A673 (cell line): ENCODE measurements at regions not wholly inside any gene's neighbourhood (a gene's known extent, or its start where the extent isn't known, plus 50 kb on each side); places are given as distances from the start of the nearest gene placed in this dataset.

ENCODE experiments used
- BruUV-seq: library from RNA; stranded (reverse); fragments of 400-500 nt; replicated peaks from 2 replicates; lab custom pipeline; 2021; lab: Mats Ljungman, UMichigan
- CTCF ChIA-PET: fragments of 300-600 bp; sonication (Branson Sonifier 250); formaldehyde crosslinking; loops from one replicate; lab custom pipeline; 2022; ENCODE audit warnings: antibody characterized with exemption; lab: Charles Lee
- POLR2A ChIA-PET: fragments of 300-600 bp; sonication (Branson Sonifier 250); formaldehyde crosslinking; loops from one replicate; lab custom pipeline; 2022; ENCODE audit warnings: antibody characterized with exemption; ENCODE audit not compliant: low non-redundant PET; lab: Charles Lee
- DNase-seq: peaks from one replicate; pipeline ENCODE4 v3.0.0-alpha.2; 2015; ENCODE audit warnings: low spot score
- H3K27ac ChIP-seq: fragments of 200-600 bp; sonication (generic); 2 replicates; pipeline ENCODE4 v1.5.1; 2016; ENCODE audit warnings: mixed run types, low read depth, mild to moderate bottlenecking, mixed read lengths, antibody characterized with exemption, low read length; ENCODE audit not compliant: poor library complexity, severe bottlenecking
- H3K27me3 ChIP-seq: fragments of 200-600 bp; sonication (generic); replicated peaks from 2 replicates; pipeline ENCODE4 v1.6.1; 2017; ENCODE audit warnings: mixed run types, low read depth, mild to moderate bottlenecking, mixed read lengths, antibody characterized with exemption, low read length; ENCODE audit not compliant: insufficient read depth, poor library complexity
- H3K36me3 ChIP-seq: fragments of 200-600 bp; sonication (generic); 2 replicates; pipeline ENCODE4 v1.6.1; 2016; ENCODE audit warnings: mixed run types, mild to moderate bottlenecking, mixed read lengths, antibody characterized with exemption, low read length; ENCODE audit not compliant: insufficient read depth, poor library complexity, severe bottlenecking
- H3K4me1 ChIP-seq: fragments of 200-600 bp; sonication (generic); 2 replicates; pipeline ENCODE4 v1.6.1; 2017; ENCODE audit warnings: mixed run types, mild to moderate bottlenecking, mixed read lengths, antibody characterized with exemption, low read length; ENCODE audit not compliant: insufficient read depth, poor library complexity, severe bottlenecking
- H3K4me3 ChIP-seq: fragments of 200-600 bp; sonication (generic); 2 replicates; pipeline ENCODE4 v1.5.1; 2016; ENCODE audit warnings: low read depth, mixed run types, mild to moderate bottlenecking, mixed read lengths, low read length; ENCODE audit not compliant: poor library complexity, severe bottlenecking
- H3K9me3 ChIP-seq: fragments of 200-600 bp; sonication (generic); 2 replicates; pipeline ENCODE4 v1.6.1; 2016; ENCODE audit warnings: mixed run types, low read depth, mild to moderate bottlenecking, mixed read lengths, antibody characterized with exemption, low read length; ENCODE audit not compliant: poor library complexity, severe bottlenecking
- EZH2 ChIP-seq: fragments of 200-600 bp; sonication (generic); IDR thresholded peaks from 2 replicates; pipeline ENCODE4 v1.6.1; 2017; ENCODE audit warnings: borderline replicate concordance, low read depth, mild to moderate bottlenecking, mixed read lengths, antibody characterized with exemption, low read length; ENCODE audit not compliant: poor library complexity, severe bottlenecking
- intact Hi-C: fragments of 100-400 bp; cut with micrococcal nuclease; formaldehyde crosslinking; loops from one replicate; pipeline ENCODE4 v1.10.0; 2022; ENCODE audit not compliant: unreplicated experiment
- TF ChIP-seq, protein P1 (sequence below): fragments of 300-800, 200-600 bp; sonication (generic); conservative IDR thresholded peaks from 2 replicates; pipeline ENCODE4 v1.5.1; 2017; ENCODE audit warnings: low read depth, mild to moderate bottlenecking, antibody characterized with exemption, low read length, moderate library complexity, mixed read lengths

DNA sequence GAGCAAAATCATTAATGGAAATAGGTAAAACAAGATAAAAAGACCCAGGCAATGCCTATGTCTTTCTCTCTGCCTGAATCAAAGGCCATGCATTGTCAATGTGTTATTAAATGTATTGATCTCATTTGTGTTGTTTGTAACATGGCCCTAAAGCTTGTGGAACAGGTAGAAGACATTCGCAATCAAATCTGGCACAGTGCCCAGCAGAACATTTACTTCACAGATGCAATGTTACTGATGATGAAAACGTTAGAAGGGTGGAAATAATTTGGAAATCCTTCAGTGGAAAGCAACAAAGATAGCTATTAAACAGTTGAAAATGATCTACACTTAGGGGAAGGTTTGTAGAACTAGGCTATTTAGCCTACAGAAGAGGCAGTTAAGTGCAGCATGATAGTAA, 368.2 kb downstream of the EPHA4 start:
- CTCF ChIA-PET, result no interaction called here

DNA sequence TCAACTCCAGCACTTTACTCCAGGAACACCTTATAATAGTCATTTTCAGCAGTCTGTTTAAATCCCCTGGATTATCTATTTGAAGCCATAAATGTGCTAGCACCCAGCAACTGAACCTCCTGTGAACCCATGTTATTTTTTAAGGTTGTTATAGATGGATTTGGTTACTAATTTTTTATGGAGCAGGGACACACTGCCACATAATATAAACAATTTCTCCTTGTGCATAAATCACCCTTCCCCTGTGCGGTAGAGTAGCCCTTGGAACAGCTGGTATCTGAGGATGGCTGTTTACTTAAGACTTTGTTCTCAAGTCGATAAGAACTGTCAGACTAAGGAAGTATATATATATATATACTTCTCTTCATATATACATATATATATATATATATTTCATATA, 367.4 kb downstream of the EPHA4 start:
- no peaks in the 10 kb centered on the region for H3K9me3 ChIP-seq
- no TSS peak for BruUV-seq
- CTCF ChIA-PET, result no interaction called here
- H3K4me1 ChIP-seq, result no peaks in the 10 kb centered on the region
- no peak for TF ChIP-seq EZH2
- TF ChIP-seq, protein P1, sequence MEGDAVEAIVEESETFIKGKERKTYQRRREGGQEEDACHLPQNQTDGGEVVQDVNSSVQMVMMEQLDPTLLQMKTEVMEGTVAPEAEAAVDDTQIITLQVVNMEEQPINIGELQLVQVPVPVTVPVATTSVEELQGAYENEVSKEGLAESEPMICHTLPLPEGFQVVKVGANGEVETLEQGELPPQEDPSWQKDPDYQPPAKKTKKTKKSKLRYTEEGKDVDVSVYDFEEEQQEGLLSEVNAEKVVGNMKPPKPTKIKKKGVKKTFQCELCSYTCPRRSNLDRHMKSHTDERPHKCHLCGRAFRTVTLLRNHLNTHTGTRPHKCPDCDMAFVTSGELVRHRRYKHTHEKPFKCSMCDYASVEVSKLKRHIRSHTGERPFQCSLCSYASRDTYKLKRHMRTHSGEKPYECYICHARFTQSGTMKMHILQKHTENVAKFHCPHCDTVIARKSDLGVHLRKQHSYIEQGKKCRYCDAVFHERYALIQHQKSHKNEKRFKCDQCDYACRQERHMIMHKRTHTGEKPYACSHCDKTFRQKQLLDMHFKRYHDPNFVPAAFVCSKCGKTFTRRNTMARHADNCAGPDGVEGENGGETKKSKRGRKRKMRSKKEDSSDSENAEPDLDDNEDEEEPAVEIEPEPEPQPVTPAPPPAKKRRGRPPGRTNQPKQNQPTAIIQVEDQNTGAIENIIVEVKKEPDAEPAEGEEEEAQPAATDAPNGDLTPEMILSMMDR, result no peak
- no peak for DNase-seq
- no peak overlapping the region for H3K4me3 ChIP-seq
- intact Hi-C loops, result no loop called here
- no peaks in the 10 kb centered on the region for H3K36me3 ChIP-seq
- no peaks in the 10 kb centered on the region for H3K27me3 ChIP-seq
- POLR2A ChIA-PET, result no interaction called here
- H3K27ac ChIP-seq, result no peak overlapping the region

More for the DNA sequence above, 368.2 kb downstream of the EPHA4 start:
- Histone ChIP-seq H3K4me3 (no peak overlapping the region), H3K36me3 (no peaks in the 10 kb centered on the region), H3K27me3 (no peaks in the 10 kb centered on the region), H3K4me1 (no peaks in the 10 kb centered on the region), H3K9me3 (no peaks in the 10 kb centered on the region), H3K27ac (no peak overlapping the region)
- DNase-seq, result no peak
- TF ChIP-seq, protein P1, result no peak
- no peak for TF ChIP-seq EZH2
- no TSS peak for BruUV-seq
- intact Hi-C loops, result no loop called here
- POLR2A ChIA-PET, result no interaction called here

DNA sequence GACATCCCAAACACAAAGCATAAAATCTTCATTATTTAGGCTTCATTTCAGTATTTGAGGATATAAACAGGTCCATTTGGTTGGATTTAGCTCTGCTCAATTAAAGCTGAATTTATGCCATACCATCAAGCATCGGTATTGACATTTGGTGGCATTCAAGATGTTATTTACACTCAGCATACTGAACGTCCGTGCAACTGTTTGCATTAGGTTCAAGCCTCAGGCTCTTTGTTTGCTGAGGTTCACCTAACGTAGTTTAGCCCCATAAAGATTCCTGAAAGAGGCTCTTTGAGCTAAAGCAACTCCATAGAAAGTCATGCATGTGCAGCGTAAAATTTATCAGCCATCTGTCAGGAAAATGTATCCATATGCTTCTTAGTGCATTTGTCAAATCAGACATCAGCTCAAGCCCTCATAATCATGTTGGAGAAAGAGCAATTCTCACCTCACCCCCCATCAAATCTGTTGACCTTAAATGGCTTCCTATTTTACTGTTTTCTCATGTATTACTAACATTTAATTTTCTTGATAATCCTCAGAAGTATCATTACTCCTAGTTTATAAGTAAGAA, 366.9 kb downstream of the EPHA4 start:
- H3K27me3 ChIP-seq, result no peaks in the 10 kb centered on the region
- ChIA-PET CTCF (no interaction called here), POLR2A (no interaction called here)
- TF ChIP-seq, protein P1, result no peak
- no peak for TF ChIP-seq EZH2
- H3K36me3 ChIP-seq, result no peaks in the 10 kb centered on the region
- no peaks in the 10 kb centered on the region for H3K9me3 ChIP-seq
- intact Hi-C loops, result no loop called here
- no peak for DNase-seq
- no peaks in the 10 kb centered on the region for H3K4me1 ChIP-seq
- no peak overlapping the region for H3K4me3 ChIP-seq
- H3K27ac ChIP-seq, result no peak overlapping the region
- BruUV-seq, result no TSS peak
